Head of caudate nucleus (tissue), 42 donors: ENCODE measurements at regions not wholly inside any gene's neighbourhood (a gene's known extent, or its start where the extent isn't known, plus 50 kb on each side); places are given as distances from the start of the nearest gene placed in this dataset.

ENCODE experiments used
- DNase-seq, 42 donors: peaks; one replicate each; pipeline versions ENCODE4 v3.0.0 to v3.0.0-alpha.2; 2020 to 2021; ENCODE audit warnings: mixed read lengths in 7 of 42
- intact Hi-C: fragments of 100-400 bp; cut with DNase I; formaldehyde crosslinking; loops from one replicate; pipeline ENCODE4 v1.15.0; 2022

GRCh38 chr12:123047289-123047688 lies 66.8 kb downstream of the ARL6IP4 start:
- DNase-seq: no peak
- intact Hi-C loops: no loop called here

GRCh38 chr12:123046431-123046830 lies 66.0 kb downstream of the ARL6IP4 start:
- no peak for DNase-seq
- intact Hi-C loops: no loop called here

DNA sequence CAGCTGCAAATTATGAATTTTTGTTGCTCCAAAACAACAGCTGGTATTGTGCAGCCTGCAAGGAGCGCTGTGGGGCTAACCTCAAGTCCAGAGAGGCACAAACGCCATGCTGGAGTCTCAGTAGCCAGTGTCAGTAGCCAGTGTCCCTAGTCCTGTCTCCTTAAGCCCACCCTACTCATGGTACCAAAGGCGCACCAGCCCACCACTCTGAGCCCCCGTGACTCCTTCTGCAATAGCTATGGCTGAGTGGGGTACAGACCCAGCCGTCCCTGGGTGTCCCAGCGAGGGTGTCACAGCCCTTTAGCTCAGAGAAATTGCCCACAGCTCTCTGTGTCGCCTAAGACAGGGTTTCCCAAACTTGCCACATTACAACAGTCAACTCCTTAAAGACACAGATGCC lies 65.2 kb downstream of the ARL6IP4 start:
- DNase-seq: no peak
- intact Hi-C loops: no loop called here

DNA sequence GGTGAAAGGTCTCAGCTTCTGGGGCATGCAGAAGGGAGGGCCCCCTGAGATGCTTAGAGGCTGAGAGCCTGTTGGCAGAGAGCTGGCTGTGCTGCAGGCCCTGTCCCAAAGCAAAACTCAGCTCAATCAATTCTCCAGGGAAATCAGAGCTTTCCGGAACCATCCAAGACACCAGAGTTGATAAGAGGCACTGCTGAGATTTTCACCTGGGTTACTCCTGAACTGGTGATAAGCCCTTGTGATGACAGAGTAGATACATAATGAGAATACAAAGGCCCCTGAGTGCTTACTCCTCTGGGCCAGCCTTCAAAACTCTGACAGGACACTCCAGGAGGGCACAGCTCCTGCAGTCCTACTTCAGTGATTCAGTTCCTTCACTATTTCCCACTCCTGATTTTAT lies 63.9 kb downstream of the ARL6IP4 start:
- intact Hi-C loops: no loop called here
- DNase-seq: no peak

DNA sequence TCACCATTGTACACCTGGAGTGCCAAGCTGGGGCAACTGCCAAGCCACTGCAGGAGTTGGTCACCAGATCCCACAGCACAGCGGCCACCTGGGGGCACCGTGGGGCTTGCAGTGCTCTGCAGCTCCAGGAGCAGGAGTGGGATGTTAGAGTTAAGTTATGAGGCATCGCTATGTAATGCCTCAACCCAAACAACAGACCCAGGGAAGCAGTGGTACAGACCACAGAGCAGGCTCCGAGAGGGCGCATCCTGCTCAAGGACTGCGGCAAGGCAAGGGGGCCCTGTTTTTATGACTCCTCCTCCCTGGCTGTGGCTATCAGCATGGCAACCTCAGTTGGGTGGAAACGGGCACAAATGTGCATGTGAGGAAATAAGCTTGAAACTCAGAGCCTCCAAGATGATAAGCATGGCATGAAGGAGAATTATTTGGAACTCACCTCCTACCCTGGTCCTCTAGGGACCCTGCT lies 63.1 kb downstream of the ARL6IP4 start:
- peak; percentile 53 to 89 (median 74) for DNase-seq
- intact Hi-C loops: no loop called here

DNA sequence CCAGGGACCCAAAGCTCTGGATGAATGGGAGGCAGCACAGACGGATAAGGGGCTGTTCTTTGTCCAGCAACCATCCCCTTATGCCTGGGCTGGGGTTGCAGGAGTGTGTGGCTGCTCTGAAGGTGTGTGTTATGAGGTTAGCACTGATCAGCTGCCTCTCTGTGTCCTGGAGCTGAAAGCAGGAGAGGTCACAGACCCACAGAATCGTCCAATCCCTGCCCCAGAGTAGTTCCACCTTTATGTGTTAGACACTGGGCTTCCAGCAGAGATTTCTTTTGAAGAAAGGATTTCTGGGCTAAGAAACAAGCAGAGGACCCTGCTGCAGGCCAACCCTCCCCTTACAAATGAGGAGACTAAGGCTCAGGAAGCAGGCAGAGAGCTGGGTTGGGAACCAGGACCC lies 62.4 kb downstream of the ARL6IP4 start:
- intact Hi-C loops: no loop called here
- no peak for DNase-seq

- intact Hi-C loops: no loop called here
- no peak for DNase-seq
Observed at GRCh38 chr12:123041811-123042655, 61.6 kb downstream of the ARL6IP4 start.

- DNase-seq: no peak
- intact Hi-C loops: no loop called here
Observed at GRCh38 chr12:123041042-123041531, 60.6 kb downstream of the ARL6IP4 start.

- intact Hi-C loops: no loop called here
- DNase-seq: no peak
Observed at GRCh38 chr12:123040106-123040505, 59.6 kb downstream of the ARL6IP4 start.

GRCh38 chr12:123038966-123039365 lies 58.5 kb downstream of the ARL6IP4 start:
- intact Hi-C loops: no loop called here
- no peak for DNase-seq

DNA sequence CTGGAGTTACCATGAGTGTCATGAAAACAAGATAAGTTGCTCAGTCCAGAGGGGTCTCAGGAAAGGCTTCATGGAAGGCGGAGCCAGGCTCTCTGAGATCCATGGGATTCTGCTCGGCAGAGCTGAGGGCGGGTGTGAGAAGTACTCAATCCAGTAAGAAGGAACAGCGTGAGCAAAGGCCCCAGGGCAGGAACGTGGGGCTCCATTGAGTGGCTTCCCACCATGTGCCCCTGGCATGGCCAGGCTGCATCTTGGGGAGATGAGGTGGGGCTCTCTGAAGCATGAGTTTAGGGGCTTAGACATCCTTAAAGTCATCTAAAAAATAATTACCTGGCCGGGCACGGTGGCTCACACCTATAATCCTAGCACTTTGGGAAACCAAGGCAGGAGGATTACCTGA lies 58.0 kb downstream of the ARL6IP4 start:
- DNase-seq: no peak
- intact Hi-C loops: no loop called here

GRCh38 chr12:123037791-123038190 lies 57.3 kb downstream of the ARL6IP4 start:
- intact Hi-C loops: no loop called here
- DNase-seq: no peak

- DNase-seq: no peak
- intact Hi-C loops: no loop called here
Observed at GRCh38 chr12:123036466-123037285, 56.2 kb downstream of the ARL6IP4 start.

GRCh38 chr12:123035841-123036240 lies 55.4 kb downstream of the ARL6IP4 start:
- DNase-seq: no peak
- intact Hi-C loops: no loop called here

DNA sequence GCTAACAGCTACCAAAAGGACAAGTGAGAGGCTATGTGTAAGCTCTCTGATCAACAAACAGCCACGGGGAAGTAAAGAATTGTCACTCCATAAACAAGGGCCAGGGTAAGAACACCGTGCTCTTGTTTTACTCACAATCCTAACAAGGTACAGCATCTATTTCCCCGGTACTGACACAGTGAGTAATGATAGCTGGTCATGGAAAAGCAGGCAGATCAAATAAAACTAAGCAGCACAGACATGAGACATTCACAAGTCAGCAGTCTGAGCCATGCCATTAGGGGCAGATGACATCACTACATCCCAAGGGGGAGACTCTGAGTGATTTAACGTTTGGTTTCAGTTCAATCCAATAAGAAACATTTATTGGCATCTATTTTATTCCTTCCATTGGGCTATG lies 54.4 kb downstream of the ARL6IP4 start:
- no peak for DNase-seq
- intact Hi-C loops: no loop called here

DNA sequence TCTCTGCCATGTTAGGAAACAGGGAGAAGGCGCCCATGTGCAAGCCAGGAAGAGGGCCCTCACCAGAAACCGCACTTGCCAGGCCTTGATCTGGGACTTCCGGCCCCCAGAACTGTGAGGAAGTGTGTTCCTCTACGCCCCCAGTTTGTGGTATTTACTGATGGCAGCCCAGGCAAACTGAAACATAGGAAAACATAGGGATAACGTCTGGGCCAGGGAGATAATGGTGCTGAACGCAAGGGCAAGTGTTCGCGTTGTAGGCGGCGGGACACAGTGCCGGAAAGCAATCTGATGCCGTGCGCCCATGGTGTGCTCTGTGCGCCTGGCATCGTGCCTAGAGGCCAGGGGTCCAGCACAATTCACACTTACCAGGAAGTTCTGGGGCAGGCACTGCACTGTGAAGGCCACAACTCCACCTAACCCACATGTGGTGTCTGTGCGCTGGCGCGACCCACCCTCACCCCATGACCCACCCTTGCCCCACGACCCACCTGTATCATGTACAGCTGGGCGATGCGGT lies 53.6 kb downstream of the ARL6IP4 start:
- DNase-seq: no peak

DNA sequence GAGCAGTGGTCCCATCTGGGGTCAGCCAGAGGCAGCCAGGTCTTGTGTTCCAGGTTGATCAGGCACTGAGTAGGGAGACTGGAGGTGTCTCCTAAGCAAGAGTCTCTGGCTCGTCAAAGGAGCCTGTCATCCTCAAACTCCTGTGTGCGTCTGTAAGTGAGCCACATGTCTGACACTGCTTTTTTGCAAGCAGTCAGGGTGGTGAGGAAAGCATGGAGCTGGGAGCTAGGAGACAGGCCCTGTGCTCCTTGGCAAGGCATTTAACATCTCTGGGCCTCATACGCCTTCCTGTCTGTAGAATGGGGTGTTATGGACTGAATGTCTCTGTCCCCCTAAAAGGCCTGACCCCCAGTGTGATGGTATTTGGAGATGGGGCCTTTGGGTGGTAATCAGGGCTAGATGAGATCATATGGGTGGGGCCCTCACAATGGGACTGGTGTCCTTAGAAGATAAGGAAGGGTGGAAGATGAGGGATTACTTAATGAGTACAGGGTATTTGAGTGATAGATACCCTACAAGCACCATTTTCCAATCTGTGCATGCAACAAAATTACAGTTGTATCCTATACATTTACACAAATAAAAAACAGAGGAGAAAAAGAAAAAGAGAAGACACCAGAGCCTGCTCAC lies 53.0 kb downstream of the ARL6IP4 start:
- peak in 28 of 42 donors; percentile 20 to 89 (median 54) for DNase-seq
- intact Hi-C loops: no loop called here

More for the DNA sequence above, 53.6 kb downstream of the ARL6IP4 start:
- intact Hi-C loops: no loop called here

DNA sequence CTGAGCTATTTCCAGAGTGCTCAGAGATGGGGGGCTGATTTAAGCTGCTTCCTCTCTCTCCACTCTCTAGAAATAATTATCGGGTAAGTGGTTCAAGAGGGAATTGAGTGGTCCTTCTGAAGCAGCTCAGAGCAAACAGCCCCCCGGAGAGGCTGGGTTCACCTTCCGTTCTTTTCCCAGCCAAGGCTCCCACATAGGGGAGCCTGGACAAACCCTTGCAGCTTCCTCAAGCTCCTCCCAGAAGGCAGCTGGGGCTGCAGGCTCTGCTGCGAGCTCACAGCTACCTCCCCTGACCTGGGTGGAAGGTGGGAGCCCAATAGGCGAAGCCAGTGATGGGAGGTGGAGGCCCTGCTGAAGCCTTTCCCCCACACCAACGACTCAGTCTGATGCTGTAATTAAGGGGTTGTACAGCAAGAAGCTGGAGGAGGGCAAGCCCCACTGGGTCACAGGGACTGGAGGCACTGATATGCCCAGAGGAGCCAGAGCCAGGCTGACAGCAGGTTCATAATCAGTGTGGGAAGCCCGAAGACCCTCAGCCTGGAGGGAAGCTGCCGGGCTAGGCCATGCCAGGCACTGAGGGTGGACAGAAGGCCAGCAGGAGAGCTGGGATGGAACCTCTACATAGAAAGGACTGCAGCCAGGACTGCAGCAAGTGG lies 52.4 kb downstream of the ARL6IP4 start:
- DNase-seq: peak in 7 of 42 donors; percentile 23 to 55 (median 32)
- intact Hi-C loops: no loop called here
